ENCODE measurements at regions not wholly inside any gene's neighbourhood (a gene's known extent, or its start where the extent isn't known, plus 50 kb on each side); places are given as distances from the start of the nearest gene placed in this dataset.

DNA sequence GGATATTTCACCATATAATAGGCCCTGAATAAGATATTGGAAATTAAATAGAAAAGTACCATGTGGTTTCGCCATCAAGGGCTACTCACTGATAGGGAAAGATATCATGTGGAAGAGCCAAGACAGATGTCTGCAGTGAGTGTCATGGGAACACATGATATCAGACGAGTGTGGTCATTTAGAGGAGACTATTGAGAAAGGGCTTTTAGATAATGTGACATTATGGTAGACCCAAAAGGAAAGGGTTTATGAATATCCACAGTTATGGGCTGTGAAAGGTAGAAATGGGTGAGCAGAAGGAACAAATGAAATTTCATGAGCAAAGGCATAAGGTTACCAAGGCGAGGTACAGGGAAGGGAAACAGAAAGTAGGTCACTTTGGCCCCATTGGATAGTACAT, 182.3 kb upstream of the PRSS16 start:
- Histone ChIP-seq H3K4me3 (replicated peaks; ENCODE audit: insufficient read depth, low read length) (no peak overlapping the region), H3K27ac (replicated peaks) (no peak overlapping the region), H3K27me3 (ENCODE audit: insufficient read depth, poor library complexity, severe bottlenecking) (no peaks in the 10 kb centered on the region)
- no peak for DNase-seq (ENCODE audit: low read depth in 1 of 2, low spot score in 1 of 2)
- TF ChIP-seq SPI1 (IDR thresholded peaks at IDR 0.05; ENCODE audit: borderline replicate concordance, low read depth) (no peak), POLR2AphosphoS5 (IDR thresholded peaks at IDR 0.05; ENCODE audit: low read depth) (no peak), CTCF (IDR thresholded peaks at IDR 0.05; ENCODE audit: insufficient read depth, low read length) (no peak), GABPA (IDR thresholded peaks at IDR 0.05; ENCODE audit: low read depth) (no peak), REST (IDR thresholded peaks at IDR 0.05; ENCODE audit: insufficient replicate concordance, low read depth) (no peak)

GRCh38 chr6:27066381-27066780, 181.1 kb upstream of the PRSS16 start:
- TF ChIP-seq POLR2AphosphoS5 (IDR thresholded peaks at IDR 0.05; ENCODE audit: low read depth) (no peak), CTCF (IDR thresholded peaks at IDR 0.05; ENCODE audit: insufficient read depth, low read length) (no peak), GABPA (IDR thresholded peaks at IDR 0.05; ENCODE audit: low read depth) (no peak), SPI1 (IDR thresholded peaks at IDR 0.05; ENCODE audit: borderline replicate concordance, low read depth) (no peak), REST (IDR thresholded peaks at IDR 0.05; ENCODE audit: insufficient replicate concordance, low read depth) (no peak)
- Histone ChIP-seq H3K27me3 (ENCODE audit: insufficient read depth, poor library complexity, severe bottlenecking) (no peaks in the 10 kb centered on the region), H3K27ac (replicated peaks) (no peak overlapping the region), H3K4me3 (replicated peaks; ENCODE audit: insufficient read depth, low read length) (no peak overlapping the region)
- no peak for DNase-seq (ENCODE audit: low read depth in 1 of 2, low spot score in 1 of 2)

DNA sequence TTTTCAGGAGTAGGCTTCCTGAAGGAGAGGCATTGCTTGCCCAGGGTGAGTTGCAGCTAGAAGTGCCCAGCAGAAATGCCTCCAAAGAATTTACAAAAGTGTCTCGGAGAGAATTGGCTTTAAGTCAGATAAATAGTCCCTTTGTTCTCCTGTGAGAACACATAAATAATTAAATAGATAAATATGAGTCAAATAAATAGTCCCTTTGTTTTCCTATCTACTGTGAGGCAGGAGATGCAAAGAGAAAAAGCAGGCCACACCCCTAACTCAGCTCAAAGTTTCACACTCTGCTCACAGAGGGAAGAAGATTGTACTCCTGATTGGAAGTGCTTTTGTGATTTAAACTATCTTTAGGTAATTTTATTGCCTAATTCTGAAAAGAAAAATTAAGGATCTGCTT, 180.7 kb upstream of the PRSS16 start:
- no peak for DNase-seq (ENCODE audit: low read depth in 1 of 2, low spot score in 1 of 2)
- Histone ChIP-seq H3K27me3 (ENCODE audit: insufficient read depth, poor library complexity, severe bottlenecking) (no peaks in the 10 kb centered on the region), H3K4me3 (replicated peaks; ENCODE audit: insufficient read depth, low read length) (no peak overlapping the region), H3K27ac (replicated peaks) (no peak overlapping the region)
- no peak for TF ChIP-seq REST (IDR thresholded peaks at IDR 0.05; ENCODE audit: insufficient replicate concordance, low read depth)
- no peak for TF ChIP-seq GABPA (IDR thresholded peaks at IDR 0.05; ENCODE audit: low read depth)
- TF ChIP-seq CTCF (IDR thresholded peaks at IDR 0.05; ENCODE audit: insufficient read depth, low read length) = no peak
- no peak for TF ChIP-seq SPI1 (IDR thresholded peaks at IDR 0.05; ENCODE audit: borderline replicate concordance, low read depth)
- TF ChIP-seq POLR2AphosphoS5 (IDR thresholded peaks at IDR 0.05; ENCODE audit: low read depth) = no peak

Measured in HL-60 (cell line).